ENCODE measurements at regions not wholly inside any gene's neighbourhood (a gene's known extent, or its start where the extent isn't known, plus 50 kb on each side); places are given as distances from the start of the nearest gene placed in this dataset.

- Histone ChIP-seq H3K4me1 (no peaks in the 10 kb centered on the region), H3K4me3 (no peak overlapping the region), H3K36me3 (no peaks in the 10 kb centered on the region), H3K9me3 (no peaks in the 10 kb centered on the region), H3K27me3 (replicated peaks in 1 of 7) (no peaks in the 10 kb centered on the region), H3K27ac (no peak overlapping the region)
- WGBS, 5 donors, result 79 to 84% (median 80%) methylated on average over 3 of the region's 3 CpGs
- DNase-seq, result no peak
- TF ChIP-seq POLR2AphosphoS5 (IDR thresholded peaks at IDR 0.05), result no peak
- no peak for TF ChIP-seq CTCF (IDR thresholded peaks at IDR 0.05 in 8 of 11, conservative IDR thresholded peaks at IDR 0.05 in 3 of 11)
- TF ChIP-seq POLR2A (IDR thresholded peaks at IDR 0.05), result no peak
- intact Hi-C loops (cut with DNase I; ENCODE audit: low total_unique reads), result no loop called here
Measured at GRCh38 chr13:84050536-84050935, 168.3 kb upstream of the SLITRK1 start.

- Histone ChIP-seq H3K4me3 (no peak overlapping the region), H3K36me3 (no peaks in the 10 kb centered on the region), H3K9me3 (no peaks in the 10 kb centered on the region), H3K27ac (no peak overlapping the region), H3K27me3 (replicated peaks in 1 of 7) (no peaks in the 10 kb centered on the region), H3K4me1 (no peaks in the 10 kb centered on the region)
- intact Hi-C loops (cut with DNase I; ENCODE audit: low total_unique reads), result no loop called here
- TF ChIP-seq CTCF (IDR thresholded peaks at IDR 0.05 in 8 of 11, conservative IDR thresholded peaks at IDR 0.05 in 3 of 11), result no peak
- no peak for TF ChIP-seq POLR2A (IDR thresholded peaks at IDR 0.05)
- TF ChIP-seq POLR2AphosphoS5 (IDR thresholded peaks at IDR 0.05), result no peak
- DNase-seq, result no peak
- 63 to 77% (median 70%) methylated on average over 2 of the region's 2 CpGs for WGBS, 5 donors
Measured at GRCh38 chr13:84049443-84050219, 167.4 kb upstream of the SLITRK1 start.

- Histone ChIP-seq H3K27me3 (replicated peaks in 1 of 7) (no peaks in the 10 kb centered on the region), H3K4me1 (no peaks in the 10 kb centered on the region), H3K27ac (no peak overlapping the region), H3K4me3 (no peak overlapping the region), H3K36me3 (no peaks in the 10 kb centered on the region), H3K9me3 (no peaks in the 10 kb centered on the region)
- intact Hi-C loops (cut with DNase I; ENCODE audit: low total_unique reads), result no loop called here
- TF ChIP-seq POLR2AphosphoS5 (IDR thresholded peaks at IDR 0.05), result no peak
- TF ChIP-seq CTCF (IDR thresholded peaks at IDR 0.05 in 8 of 11, conservative IDR thresholded peaks at IDR 0.05 in 3 of 11), result no peak
- no peak for TF ChIP-seq POLR2A (IDR thresholded peaks at IDR 0.05)
- WGBS, 5 donors, result 58 to 86% (median 79%) methylated on average over 2 of the region's 2 CpGs
- DNase-seq, result no peak
Measured at GRCh38 chr13:84044805-84045204, 162.5 kb upstream of the SLITRK1 start.

GRCh38 chr13:84038001-84038400 is 155.7 kb upstream of the SLITRK1 start:
- DNase-seq, result no peak
- no peaks in the 10 kb centered on the region for H3K4me1 ChIP-seq
- WGBS, 5 donors, result 0 to 2% (median 0%) methylated on average over 1 of the region's 1 CpG
- intact Hi-C loops (cut with DNase I; ENCODE audit: low total_unique reads), result no loop called here
- H3K9me3 ChIP-seq, result no peaks in the 10 kb centered on the region
- H3K27ac ChIP-seq, result no peak overlapping the region
- H3K4me3 ChIP-seq, result no peak overlapping the region
- no peak for TF ChIP-seq POLR2AphosphoS5 (IDR thresholded peaks at IDR 0.05)
- no peak for TF ChIP-seq POLR2A (IDR thresholded peaks at IDR 0.05)
- no peak for TF ChIP-seq CTCF (IDR thresholded peaks at IDR 0.05 in 8 of 11, conservative IDR thresholded peaks at IDR 0.05 in 3 of 11)
- H3K36me3 ChIP-seq, result no peaks in the 10 kb centered on the region
- H3K27me3 ChIP-seq (replicated peaks in 1 of 7), result no peaks in the 10 kb centered on the region
